GM21367 (cell line): ENCODE measurements at regions not wholly inside any gene's neighbourhood (a gene's known extent, or its start where the extent isn't known, plus 50 kb on each side); places are given as distances from the start of the nearest gene placed in this dataset.
A peak's percentile ranks its signal among the peaks of the same experiment; 100 is the strongest.
"Not testable (repeated sequence)": the region's sequence is repeated elsewhere in the genome, so short reads cannot be mapped to it uniquely, and the experiment has no call there.

Experiments
- ATAC-seq: cut with Tn5 transposase; IDR thresholded peaks from one replicate; pipeline ENCODE4 v1.9.1; 2021; ENCODE audit not compliant: unreplicated experiment

DNA sequence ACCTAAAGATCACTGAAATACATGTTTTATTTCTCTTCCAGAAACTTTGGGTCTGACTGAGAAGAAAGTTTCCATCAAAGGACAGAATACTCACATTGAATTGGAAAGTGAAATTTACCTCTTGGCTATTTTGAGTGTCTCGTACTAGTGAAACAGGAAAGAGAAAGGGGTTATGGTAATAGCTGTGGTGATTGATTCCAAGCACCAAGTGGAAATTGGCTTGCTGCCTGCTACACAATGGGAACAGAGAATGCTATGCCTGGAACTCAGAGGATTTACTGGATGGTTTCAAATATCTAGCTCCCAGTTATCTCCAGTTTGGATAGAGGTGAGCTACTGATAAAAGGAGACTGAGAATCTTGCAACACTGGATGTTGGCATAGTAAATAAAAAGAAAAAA lies 492.8 kb upstream of the FSIP2 start:
- ATAC-seq, result no peak

DNA sequence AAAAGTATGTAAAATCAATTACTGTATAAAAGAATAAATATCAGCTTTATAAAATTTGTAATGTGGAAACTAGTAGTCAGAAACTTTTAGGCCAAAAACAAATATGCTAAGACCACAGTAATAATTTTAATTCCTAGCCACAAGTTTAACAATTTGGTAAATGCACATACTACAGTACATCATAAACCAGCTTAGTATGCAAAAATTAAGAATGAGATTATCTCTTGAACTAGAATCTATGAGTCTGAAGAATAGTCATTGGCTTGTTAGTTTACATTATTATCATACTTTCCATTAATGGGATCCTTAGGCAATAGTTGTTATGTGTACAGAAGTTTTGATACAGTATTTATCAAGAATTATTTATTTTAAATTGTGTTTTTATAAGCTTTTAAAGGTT lies 491.9 kb upstream of the FSIP2 start:
- no peak for ATAC-seq

DNA sequence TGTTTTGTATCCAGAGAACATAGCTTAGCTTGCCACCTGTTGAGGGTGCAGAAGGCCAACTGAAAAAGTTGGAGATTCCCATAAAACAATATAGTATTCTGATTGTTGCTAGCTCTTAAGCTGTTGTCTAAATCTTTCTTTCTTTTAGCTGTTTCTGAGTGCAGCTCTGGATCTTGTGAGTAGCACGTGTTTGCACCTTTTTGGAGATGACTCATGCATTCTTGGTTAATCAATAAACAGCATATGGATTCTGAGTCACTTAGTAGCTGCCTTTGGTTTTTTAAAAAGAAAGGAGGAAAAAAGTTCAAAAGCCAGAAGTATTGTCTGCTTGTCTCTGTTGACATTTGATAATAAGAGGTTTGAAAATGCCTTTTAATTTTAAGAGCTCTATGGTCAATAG lies 483.0 kb upstream of the FSIP2 start:
- ATAC-seq, result no peak

DNA sequence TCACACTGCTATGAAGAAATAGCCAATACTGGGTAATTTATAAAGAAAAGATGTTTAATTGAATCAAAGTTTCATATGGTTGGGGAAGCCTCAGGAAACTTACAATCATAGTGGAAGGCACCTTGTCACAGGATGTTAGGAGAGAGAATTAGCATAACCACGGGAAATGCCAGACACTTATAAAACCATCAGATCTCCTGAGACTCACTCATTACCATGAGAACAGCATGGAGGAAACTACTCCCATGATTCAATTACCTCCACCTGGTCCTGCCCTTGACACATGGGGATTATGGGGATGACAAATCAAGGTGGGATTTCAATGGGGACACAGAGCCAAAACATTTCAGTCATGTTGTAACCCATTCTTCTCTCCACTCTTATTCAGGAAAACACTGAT lies 472.9 kb upstream of the FSIP2 start:
- no peak for ATAC-seq

DNA sequence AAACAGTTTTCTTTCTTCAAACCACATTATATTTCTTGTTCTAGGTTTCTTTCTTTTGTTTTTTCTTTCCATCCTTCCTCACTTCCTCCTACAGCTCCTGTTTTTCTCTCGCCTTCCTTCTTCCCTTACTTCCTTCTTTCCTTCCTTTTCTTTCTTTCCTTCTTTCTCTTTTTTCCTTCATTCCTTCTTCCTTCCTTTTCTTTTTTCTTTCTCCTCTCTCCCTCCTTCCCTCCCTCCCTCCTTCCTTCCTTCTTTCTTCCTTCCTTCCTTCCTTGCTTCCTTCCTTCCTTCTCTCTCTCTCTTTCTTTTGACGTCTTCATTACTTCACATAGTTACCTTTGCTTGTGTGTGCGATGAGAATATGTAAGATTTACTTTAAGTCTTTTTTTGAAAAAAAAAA lies 470.0 kb upstream of the FSIP2 start:
- ATAC-seq, result no peak

DNA sequence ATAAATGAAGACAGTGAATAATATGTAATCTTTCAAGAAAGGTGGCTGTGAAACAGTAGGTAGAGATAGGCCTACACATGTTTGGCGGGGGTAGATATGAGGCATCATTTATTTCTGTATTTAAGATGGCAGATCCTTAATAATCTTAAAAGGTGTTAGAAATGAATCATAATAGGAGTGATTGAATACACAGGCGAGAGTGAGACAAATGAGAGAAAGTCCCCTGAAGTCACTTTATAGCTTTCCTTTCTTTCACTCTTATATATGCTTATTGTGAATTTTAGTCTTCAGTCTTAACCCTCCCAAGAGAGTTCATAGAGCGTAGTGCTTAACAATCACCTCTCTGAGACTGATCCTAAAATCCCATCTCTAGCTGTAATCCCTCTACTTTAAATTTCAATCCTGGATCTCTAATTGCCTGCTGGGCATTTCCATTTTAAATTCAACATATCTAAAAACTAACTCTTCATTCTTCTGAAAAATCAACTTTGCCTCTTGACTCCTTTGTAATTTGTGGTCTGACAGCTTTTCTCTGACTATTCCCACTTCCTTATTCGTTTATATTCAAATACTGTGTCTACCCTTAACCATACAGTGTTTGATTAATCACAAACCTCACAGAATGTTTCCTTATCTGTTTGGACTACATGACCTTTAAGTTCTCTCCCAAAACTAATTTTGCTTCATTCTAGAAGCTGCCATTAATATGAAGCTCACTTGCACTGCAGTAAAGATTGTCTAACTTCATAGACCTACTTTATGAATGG lies 463.7 kb upstream of the FSIP2 start:
- no peak for ATAC-seq

DNA sequence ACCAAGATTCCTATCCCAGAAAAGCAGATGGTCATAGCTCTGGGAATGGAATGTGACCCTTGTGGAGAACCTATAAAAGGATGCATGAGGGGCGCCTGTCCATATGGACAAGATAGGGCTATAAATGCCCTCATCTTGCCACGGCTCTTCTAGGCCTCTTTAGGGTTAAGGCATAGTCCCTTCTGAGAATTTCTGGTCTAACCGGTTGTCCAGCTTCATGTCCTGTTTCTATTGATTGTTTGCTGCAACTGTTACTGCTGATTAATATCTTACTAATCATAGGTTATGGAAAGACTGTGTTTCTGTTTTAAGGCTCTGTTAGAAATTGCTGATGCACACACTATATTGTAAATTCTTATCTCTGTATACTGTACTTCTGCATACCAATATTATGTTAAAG lies 462.6 kb upstream of the FSIP2 start:
- ATAC-seq, result not testable (repeated sequence)

DNA sequence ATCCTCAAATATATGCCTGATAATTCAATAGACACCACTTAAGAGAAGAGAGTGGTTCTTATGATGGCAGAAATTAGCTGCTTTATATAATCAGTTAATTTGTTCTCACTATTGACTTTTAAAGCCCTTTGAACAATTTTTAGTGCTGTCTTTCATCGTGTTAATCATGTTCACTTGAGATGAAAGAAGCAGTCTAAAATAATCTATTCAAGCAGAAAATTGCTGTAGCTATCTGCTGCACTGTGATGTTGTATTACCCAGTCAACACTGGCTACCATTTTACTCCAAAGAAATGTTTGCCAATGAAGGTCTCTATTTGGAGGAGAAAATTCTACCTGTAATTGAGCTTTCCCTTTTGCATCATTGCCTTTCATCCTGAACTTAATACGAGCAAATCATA lies 459.8 kb upstream of the FSIP2 start:
- no peak for ATAC-seq

DNA sequence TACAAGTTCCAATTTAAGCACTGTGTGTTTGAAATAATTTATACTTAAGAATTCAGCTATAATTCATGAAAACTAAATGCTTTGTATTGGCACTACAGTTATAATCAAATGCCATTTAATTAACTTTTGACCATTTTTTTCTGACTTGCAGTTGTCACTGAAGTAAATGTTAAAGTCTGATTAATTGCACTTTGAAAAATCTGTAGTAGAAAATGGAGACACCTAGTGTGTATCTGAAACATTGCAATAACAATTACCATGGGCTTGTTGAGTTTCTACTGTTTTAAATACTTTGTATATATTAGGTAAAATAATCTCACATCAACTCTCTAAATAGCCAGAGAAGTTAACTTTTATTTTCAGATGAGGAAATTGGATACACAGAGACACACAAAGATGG lies 458.6 kb upstream of the FSIP2 start:
- no peak for ATAC-seq

DNA sequence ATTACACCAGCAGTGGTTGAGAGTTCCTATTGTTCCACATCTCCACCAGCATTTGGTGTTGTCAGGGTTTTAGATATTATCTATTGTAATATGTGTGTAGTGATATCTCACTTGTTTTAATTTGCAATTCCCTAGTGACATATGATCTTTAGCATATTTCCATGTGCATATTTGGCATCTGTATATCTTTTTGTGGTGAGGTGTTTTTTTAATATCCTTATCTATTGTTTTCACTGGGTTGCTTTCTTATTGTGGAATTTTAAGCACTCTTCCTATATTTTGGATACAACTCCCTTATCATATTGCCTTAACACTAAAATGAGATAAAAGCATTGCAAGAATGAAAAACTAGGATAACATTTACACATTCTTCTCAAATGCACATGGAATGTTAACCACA lies 453.9 kb upstream of the FSIP2 start:
- ATAC-seq, result no peak

DNA sequence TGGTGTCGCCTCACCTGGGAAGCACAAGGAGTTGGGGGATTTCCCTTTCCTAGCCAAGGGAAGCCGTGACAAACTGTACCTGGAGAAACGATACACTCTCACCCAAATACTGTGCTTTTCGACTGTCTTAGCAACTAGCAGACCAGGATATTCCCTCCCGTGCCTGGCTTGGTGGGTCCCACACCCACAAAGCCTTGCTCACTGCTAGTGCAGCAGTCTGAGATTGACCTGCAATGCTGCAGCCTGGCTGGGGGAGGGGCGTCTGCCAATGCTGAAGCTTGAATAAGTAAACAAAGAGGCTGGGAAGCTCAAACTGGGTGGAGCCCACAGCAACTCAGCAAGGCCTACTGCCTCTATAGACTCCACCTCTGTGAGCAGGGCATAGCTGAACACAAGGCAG lies 448.6 kb upstream of the FSIP2 start:
- not testable (repeated sequence) for ATAC-seq

DNA sequence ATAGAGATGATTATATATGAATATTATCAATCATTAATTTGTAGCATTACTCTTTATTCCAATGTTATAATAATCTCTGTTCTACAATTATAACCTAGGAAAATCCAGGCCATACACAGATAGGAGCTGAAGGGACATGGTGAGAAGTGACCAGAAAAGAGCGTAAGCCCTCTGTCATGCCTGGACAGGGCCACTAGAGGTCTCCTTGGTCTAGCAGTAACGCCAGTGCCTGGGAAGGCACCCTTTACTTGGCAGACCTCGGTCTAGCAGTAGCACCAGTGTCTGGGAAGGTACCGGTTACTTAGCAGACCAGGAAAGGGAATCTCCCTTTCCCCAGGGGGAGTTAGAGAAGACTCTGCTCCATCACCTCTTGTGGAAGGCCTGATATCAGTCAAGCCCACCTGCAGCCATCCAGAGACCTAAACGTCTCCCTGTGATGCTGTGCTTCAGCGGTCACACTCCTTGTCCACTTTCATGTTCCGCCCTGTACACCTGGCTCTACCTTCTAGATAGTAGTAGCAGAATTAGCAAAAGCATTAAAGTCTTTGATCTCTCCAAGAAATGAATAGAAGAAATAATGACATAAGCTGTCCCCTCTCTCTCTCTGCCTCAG lies 447.5 kb upstream of the FSIP2 start:
- ATAC-seq, result peak; percentile 99

DNA sequence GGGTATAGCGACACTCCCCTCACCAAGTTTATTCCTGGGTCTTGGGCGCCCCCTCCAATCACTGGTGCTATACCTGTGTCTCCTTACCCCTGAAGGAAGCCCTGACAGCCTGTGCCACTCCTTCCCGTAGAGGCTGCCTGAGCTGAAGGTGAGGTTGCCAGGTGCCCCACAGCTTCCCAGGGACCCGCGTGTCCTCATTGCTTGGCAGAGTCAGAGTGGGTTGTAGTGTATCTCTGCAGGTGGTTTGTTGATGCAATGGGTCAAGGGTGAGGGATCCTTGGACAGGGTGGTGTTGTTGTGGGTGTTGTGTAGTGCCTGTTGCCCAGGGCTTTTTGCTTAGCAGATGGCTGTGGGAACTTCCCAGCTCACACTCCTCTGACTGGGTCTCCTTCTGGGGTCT lies 438.7 kb upstream of the FSIP2 start:
- no peak for ATAC-seq

DNA sequence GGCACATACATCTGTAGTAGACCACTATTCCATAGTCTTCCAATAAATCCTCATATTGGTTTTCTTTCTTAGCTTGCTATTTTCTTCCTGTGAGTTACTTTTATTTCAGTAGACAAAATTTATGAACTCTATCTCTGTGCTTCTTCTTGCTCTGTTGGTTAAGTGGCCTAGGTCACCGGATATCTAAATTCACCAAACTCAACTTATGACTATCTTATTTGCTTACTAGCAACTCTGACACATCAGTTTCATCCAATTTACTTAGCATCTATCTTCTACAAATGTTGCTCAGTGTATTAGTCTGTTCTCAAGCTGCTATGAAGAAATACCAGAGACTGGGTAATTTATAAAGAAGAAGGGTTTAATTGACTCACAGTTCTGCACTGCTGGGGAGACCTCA lies 432.5 kb upstream of the FSIP2 start:
- no peak for ATAC-seq

DNA sequence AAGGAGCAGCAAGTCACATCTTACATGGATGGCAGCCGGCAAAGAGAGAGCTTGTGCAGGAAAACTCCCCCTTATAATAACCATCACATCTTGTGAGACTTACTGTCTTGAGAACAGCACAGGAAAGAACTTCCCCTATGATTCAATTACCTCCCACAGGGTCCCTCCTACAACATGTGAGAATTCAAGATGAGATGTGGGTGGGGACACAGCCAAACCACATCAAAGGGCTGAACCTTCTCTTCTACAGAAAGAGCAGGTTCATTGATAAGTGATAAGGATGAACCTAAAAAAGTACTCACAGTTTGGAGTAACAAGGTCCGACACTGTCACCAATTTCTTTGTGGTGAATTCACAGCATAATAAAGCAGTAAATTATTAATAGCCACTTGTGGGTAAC lies 422.2 kb upstream of the FSIP2 start:
- ATAC-seq, result no peak

DNA sequence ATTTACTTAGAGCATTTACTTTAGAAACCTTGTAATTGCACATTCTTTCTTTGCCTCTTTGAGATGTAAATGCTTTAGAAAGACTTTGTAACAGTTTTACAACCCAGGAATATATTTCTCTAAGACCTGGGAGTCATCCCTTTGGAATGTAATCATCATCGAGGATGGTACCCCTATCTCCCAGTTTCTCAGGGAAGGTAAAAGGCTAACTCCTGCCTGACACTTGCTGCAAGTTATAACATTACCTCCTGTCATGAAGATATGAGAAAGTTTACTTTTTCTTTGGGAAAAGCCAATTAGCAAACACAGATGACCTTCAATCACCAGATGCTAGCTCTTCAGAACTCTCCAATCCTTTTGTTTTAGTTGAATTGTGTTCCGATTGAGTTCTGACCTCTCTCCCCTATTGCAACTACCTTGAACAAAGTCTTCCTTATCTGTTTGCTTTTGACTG lies 420.3 kb upstream of the FSIP2 start:
- no peak for ATAC-seq

DNA sequence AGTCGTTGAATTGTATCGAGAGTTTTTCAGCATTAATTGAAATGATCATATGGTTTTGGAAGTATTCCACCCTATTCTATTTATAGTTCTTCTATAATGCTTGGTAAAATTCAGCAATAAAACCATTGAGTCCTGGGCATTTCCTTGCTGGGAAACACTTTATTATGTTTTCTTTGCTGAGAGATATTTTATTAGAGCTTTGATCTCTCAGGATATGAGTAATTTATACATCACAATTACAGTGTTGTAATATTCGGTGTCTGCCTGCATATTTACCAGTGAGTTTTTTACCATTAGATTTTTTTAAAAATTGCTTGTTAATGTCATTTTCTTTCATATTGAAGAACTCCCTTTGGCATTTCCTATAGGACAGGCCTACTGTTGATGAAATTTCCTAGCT lies 402.7 kb upstream of the FSIP2 start:
- ATAC-seq, result no peak

DNA sequence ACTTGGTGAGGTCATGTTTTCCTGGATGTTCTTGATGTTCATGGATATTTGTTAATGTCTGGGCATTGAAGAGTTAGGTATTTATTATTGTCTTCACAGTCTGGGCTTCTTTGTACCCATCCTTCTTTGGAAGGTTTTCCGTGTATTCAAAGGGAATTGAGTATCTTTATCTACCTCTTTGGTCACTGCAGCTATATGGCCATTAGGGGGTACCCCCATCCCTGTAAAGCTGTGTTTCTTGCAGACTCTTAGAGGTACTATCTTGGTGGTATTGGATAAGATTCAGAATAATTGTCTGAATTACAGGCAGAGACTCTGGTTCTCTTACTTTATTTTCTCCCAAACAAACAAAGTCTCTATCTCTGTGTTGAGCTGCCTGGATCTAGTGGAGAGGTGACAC lies 401.6 kb upstream of the FSIP2 start:
- ATAC-seq, result no peak

DNA sequence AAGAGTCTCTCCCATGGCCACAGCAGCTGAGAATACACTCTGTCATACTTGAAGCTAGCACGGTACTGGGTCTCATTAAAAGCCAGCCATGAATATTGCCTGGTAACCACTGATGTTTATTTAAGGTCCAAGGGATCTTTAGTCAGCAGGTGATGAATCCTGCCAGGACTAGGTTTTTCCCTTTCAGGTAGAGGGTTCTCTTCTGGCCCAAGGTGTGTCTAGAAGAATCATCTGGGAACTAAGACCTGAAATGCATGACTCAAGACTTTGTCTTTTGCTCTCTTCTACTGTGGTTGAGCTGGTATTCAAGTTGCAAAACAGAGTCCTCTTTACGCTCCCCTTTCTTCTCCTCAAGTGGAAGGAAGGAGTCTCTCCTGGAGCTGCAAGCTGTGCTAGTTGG lies 400.5 kb upstream of the FSIP2 start:
- no peak for ATAC-seq

DNA sequence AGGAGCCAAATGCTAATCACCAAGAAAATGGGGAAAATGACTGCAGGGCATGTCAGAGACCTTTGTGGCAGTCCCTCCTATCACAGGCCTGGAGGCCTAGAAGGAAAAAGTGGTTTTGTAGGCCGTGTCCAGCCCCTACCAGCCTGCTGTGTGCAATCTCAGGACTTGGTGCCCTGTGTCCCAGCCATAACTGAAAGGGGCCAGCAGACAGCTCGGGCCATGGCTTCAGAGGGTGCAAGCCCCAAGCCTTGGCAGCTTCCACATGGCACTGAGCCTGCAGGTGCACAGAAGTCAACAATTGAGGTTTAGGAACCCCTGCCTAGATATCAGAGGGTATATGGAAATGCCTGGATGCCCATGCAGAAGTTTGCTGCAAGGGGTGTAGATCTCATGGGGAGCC lies 391.2 kb upstream of the FSIP2 start:
- no peak for ATAC-seq

DNA sequence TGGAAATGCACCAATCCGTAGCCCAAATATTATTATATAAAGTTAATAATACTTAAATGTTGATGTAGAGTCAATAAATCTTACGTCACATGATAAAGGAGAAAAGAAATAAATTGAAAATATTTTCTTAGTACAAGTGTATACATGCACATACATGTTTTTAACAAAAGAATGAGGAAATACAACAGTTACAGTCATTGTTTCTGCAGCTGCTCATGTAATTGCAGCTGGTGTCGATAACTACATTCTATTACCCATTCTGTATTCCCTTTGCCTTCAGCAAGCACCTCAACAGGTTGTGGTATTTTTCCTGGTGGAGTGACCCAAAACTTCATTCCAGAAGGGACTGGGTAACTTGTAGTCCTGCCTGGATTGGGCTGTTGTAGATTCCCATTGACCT lies 377.8 kb upstream of the FSIP2 start:
- no peak for ATAC-seq

DNA sequence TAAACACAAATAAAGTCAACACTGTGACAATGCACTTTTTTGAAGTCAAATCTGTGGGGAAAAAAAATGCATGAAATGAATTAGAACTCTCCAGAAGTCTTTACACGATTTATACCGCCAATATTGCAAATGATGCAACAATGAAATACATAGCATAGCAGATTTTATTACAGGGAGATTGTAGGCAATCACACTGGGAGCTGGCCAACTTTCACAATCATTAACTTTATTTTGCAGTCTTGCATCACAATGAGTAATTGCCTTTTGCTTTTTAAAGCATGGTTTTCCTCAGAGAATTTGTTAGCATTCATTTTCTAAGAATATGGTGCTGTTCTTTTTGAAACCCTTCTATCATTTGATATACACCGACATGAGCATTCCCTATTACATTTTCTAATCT lies 366.4 kb upstream of the FSIP2 start:
- no peak for ATAC-seq

DNA sequence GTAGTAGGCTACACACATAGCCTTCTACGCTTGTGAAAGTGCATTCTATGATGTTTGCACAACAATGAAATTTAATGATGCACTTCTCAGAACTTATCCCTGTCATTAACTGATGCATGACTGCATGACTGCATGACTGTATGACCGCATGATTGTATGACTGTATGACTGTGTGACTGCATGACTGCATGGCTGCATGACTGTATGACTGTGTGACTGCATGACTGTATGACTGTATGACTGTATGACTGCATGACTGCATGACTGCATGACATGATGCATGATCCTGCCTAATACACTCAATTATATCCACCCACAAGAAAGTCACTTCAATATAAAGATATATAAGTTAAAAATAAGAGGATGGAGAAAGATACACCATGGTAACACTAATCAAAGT lies 365.4 kb upstream of the FSIP2 start:
- ATAC-seq, result no peak
